NCI-H2029 (cell line): ENCODE measurements at regions not wholly inside any gene's neighbourhood (a gene's known extent, or its start where the extent isn't known, plus 50 kb on each side); places are given as distances from the start of the nearest gene placed in this dataset.

Source experiments
- DNase-seq: peaks from one replicate; lab custom pipeline; 2025; lab: John Stamatoyannopoulos, UW

GRCh38 chrX:13266641-13267345 is 53.1 kb downstream of the ATXN3L start:
- no peak for DNase-seq

GRCh38 chrX:13265549-13266132 is 54.2 kb downstream of the ATXN3L start:
- DNase-seq = no peak

GRCh38 chrX:13265111-13265510 is 54.7 kb downstream of the ATXN3L start:
- no peak for DNase-seq

- DNase-seq = no peak
These were observed 56.1 kb downstream of the ATXN3L start for GRCh38 chrX:13263560-13264251.

- no peak for DNase-seq
These were observed 58.5 kb downstream of the ATXN3L start for GRCh38 chrX:13261348-13261747.

- no peak for DNase-seq
These were observed 59.3 kb downstream of the ATXN3L start for GRCh38 chrX:13260598-13260997.

GRCh38 chrX:13258725-13259124 is 61.1 kb downstream of the ATXN3L start:
- no peak for DNase-seq

- DNase-seq = no peak
These were observed 61.8 kb downstream of the ATXN3L start for GRCh38 chrX:13258052-13258444.

- DNase-seq = no peak
These were observed 62.4 kb downstream of the ATXN3L start for GRCh38 chrX:13257223-13258051.

GRCh38 chrX:13256603-13257002 is 63.2 kb downstream of the ATXN3L start:
- no peak for DNase-seq

GRCh38 chrX:13254870-13255269 is 65.0 kb downstream of the ATXN3L start:
- no peak for DNase-seq

GRCh38 chrX:13254076-13254785 is 65.6 kb downstream of the ATXN3L start:
- DNase-seq = no peak

GRCh38 chrX:13253223-13253622 is 66.6 kb downstream of the ATXN3L start:
- no peak for DNase-seq

- DNase-seq = no peak
These were observed 67.1 kb downstream of the ATXN3L start for GRCh38 chrX:13252726-13253125.

- DNase-seq = no peak
These were observed 68.8 kb downstream of the ATXN3L start for GRCh38 chrX:13250826-13251580.

- DNase-seq = no peak
These were observed 70.9 kb downstream of the ATXN3L start for GRCh38 chrX:13248867-13249486.

- no peak for DNase-seq
These were observed 80.6 kb downstream of the ATXN3L start for GRCh38 chrX:13239272-13239671.

GRCh38 chrX:13235930-13236329 is 83.9 kb downstream of the ATXN3L start:
- no peak for DNase-seq

GRCh38 chrX:13232484-13232883 is 87.4 kb downstream of the ATXN3L start:
- no peak for DNase-seq

GRCh38 chrX:13226214-13226613 is 93.6 kb downstream of the ATXN3L start:
- DNase-seq = no peak
